GM23338 (cell line): ENCODE measurements at regions not wholly inside any gene's neighbourhood (a gene's known extent, or its start where the extent isn't known, plus 50 kb on each side); places are given as distances from the start of the nearest gene placed in this dataset.

Source experiments
- EZH2 ChIP-seq: fragments of 200-600 bp; sonication (generic); IDR thresholded peaks from one replicate; pipeline ENCODE4 v1.8.0; 2017; ENCODE audit warnings: antibody characterized with exemption, mild to moderate bottlenecking, low read depth; ENCODE audit not compliant: unreplicated experiment
- EZH2phosphoT487 ChIP-seq: fragments of 200-600 bp; sonication (generic); IDR thresholded peaks from one replicate; pipeline ENCODE4 v1.8.1; 2018; ENCODE audit warnings: antibody characterized with exemption; ENCODE audit not compliant: unreplicated experiment
- JUNB ChIP-seq: IDR thresholded peaks from one replicate; pipeline ENCODE4 v1.6.1; 2016; ENCODE audit warnings: antibody characterized with exemption; ENCODE audit not compliant: unreplicated experiment
- POLR2AphosphoS5 ChIP-seq: IDR thresholded peaks from 2 replicates; pipeline ENCODE4 v1.6.1; 2016; ENCODE audit warnings: antibody characterized with exemption, low read depth
- TF ChIP-seq, protein P1 (sequence below), 2 experiments: fragments of 200-600 bp in 1 of 2; sonication (generic) in 1 of 2; conservative IDR thresholded peaks; 2 replicates each; pipeline versions ENCODE4 v1.5.1 to v1.6.1; 2016 to 2017; ENCODE audit warnings: antibody characterized with exemption in 2 of 2, low read depth in 2 of 2, mild to moderate bottlenecking in 2 of 2, moderate library complexity in 1 of 2

DNA sequence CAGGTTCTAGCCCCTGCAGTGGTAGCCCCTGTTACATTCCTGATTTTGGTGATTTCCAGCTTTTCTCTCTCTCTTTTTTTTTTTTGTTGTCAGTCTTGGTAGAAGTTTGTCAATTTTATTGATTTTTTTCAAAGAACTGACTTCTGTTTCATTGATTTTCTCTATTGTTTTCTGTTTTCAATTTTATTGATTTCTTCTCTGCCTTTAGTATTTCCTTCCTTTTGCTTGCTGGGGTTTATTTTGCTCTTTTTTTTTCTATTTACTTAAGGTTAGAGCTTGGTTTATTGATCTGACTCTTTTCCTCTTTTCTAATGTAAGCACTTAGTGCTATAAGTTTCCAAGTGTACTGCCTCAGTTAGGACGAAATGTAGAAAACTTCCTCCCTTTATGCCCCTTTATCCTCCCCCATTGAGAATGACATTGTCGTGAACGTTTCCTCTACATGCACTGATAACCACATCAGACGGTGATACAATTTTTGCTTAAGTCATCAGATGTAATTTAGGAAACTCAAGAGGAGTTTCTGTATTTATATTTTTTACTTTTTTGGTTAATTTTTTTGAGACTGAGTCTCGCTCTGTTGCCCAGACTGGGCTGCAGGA lies 81.1 kb upstream of the HS6ST1 start:
- TF ChIP-seq EZH2 = no peak
- TF ChIP-seq JUNB = no peak
- TF ChIP-seq, protein P1, sequence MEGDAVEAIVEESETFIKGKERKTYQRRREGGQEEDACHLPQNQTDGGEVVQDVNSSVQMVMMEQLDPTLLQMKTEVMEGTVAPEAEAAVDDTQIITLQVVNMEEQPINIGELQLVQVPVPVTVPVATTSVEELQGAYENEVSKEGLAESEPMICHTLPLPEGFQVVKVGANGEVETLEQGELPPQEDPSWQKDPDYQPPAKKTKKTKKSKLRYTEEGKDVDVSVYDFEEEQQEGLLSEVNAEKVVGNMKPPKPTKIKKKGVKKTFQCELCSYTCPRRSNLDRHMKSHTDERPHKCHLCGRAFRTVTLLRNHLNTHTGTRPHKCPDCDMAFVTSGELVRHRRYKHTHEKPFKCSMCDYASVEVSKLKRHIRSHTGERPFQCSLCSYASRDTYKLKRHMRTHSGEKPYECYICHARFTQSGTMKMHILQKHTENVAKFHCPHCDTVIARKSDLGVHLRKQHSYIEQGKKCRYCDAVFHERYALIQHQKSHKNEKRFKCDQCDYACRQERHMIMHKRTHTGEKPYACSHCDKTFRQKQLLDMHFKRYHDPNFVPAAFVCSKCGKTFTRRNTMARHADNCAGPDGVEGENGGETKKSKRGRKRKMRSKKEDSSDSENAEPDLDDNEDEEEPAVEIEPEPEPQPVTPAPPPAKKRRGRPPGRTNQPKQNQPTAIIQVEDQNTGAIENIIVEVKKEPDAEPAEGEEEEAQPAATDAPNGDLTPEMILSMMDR (conservative IDR thresholded peaks at IDR 0.05; ENCODE audit: low read depth in 2 of 2) = no peak
- no peak for TF ChIP-seq POLR2AphosphoS5
- no peak for TF ChIP-seq EZH2phosphoT487
